ENCODE measurements at regions not wholly inside any gene's neighbourhood (a gene's known extent, or its start where the extent isn't known, plus 50 kb on each side); places are given as distances from the start of the nearest gene placed in this dataset.

GRCh38 chr19:30790056-30790680 is 418.0 kb downstream of the ZNF536 start:
- no peak for ATAC-seq
- no peak for FAIRE-seq
- Histone ChIP-seq H3K27ac (no peak overlapping the region), H3K4me1 (no peaks in the 10 kb centered on the region), H3K9me3 (no peaks in the 10 kb centered on the region), H3K4me2 (no peak overlapping the region), H3K4me3 (no peak overlapping the region)
- ChIA-PET POLR2A (no interaction called here), CTCF (interaction anchor here (1.8 to 2.4 kb wide), 5 partner anchors 9 to 1435 kb away, joined by 4 to 7 read pairs (median 6); no protein-coding TSS in a partner anchor)
- DNase-seq (ENCODE audit: low read depth in 1 of 2, low spot score in 1 of 2), result no peak
- WGBS (ENCODE audit: missing lambda C conversion rate), result 16% methylated on average over 3 of the region's 3 CpGs
- TF ChIP-seq HEYL (CRISPR knock-in tag; IDR thresholded peaks at IDR 0.05) (no peak), ZNF302 (CRISPR knock-in tag; IDR thresholded peaks at IDR 0.05) (no peak), RNF2 (IDR thresholded peaks at IDR 0.05; ENCODE audit: borderline replicate concordance, low read depth) (no peak), POLR2A (IDR thresholded peaks at IDR 0.05; ENCODE audit: low read length) (no peak), NR3C1 (IDR thresholded peaks at IDR 0.05) (no peak), NFE2L2 (conservative IDR thresholded peaks at IDR 0.05; ENCODE audit: low read length) (no peak), NPAS2 (CRISPR knock-in tag; IDR thresholded peaks at IDR 0.05; ENCODE audit: borderline replicate concordance) (no peak), RARB (CRISPR knock-in tag; IDR thresholded peaks at IDR 0.05) (no peak), HOXB13 (CRISPR knock-in tag; IDR thresholded peaks at IDR 0.05; ENCODE audit: low read depth) (no peak)
- TF ChIP-seq, protein P1, sequence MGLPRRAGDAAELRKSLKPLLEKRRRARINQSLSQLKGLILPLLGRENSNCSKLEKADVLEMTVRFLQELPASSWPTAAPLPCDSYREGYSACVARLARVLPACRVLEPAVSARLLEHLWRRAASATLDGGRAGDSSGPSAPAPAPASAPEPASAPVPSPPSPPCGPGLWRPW (IDR thresholded peaks at IDR 0.05), result no peak
- TF ChIP-seq, protein P2, sequence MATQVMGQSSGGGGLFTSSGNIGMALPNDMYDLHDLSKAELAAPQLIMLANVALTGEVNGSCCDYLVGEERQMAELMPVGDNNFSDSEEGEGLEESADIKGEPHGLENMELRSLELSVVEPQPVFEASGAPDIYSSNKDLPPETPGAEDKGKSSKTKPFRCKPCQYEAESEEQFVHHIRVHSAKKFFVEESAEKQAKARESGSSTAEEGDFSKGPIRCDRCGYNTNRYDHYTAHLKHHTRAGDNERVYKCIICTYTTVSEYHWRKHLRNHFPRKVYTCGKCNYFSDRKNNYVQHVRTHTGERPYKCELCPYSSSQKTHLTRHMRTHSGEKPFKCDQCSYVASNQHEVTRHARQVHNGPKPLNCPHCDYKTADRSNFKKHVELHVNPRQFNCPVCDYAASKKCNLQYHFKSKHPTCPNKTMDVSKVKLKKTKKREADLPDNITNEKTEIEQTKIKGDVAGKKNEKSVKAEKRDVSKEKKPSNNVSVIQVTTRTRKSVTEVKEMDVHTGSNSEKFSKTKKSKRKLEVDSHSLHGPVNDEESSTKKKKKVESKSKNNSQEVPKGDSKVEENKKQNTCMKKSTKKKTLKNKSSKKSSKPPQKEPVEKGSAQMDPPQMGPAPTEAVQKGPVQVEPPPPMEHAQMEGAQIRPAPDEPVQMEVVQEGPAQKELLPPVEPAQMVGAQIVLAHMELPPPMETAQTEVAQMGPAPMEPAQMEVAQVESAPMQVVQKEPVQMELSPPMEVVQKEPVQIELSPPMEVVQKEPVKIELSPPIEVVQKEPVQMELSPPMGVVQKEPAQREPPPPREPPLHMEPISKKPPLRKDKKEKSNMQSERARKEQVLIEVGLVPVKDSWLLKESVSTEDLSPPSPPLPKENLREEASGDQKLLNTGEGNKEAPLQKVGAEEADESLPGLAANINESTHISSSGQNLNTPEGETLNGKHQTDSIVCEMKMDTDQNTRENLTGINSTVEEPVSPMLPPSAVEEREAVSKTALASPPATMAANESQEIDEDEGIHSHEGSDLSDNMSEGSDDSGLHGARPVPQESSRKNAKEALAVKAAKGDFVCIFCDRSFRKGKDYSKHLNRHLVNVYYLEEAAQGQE (IDR thresholded peaks at IDR 0.05), result no peak
- TF ChIP-seq, protein P3, sequence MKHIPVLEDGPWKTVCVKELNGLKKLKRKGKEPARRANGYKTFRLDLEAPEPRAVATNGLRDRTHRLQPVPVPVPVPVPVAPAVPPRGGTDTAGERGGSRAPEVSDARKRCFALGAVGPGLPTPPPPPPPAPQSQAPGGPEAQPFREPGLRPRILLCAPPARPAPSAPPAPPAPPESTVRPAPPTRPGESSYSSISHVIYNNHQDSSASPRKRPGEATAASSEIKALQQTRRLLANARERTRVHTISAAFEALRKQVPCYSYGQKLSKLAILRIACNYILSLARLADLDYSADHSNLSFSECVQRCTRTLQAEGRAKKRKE (CRISPR knock-in tag; IDR thresholded peaks at IDR 0.05; ENCODE audit: low read depth), result no peak

- 10% methylated on average over 5 of the region's 5 CpGs for WGBS (ENCODE audit: missing lambda C conversion rate)
- no peak for FAIRE-seq
- H3K4me3 ChIP-seq, result no peak overlapping the region
- no peaks in the 10 kb centered on the region for H3K4me1 ChIP-seq
- no peak overlapping the region for H3K27ac ChIP-seq
- no peak for ATAC-seq
- CTCF ChIA-PET, result interaction anchor here (0.6 to 3.7 kb wide), 8 partner anchors 12 to 1437 kb away, joined by 3 to 20 read pairs (median 4); no protein-coding TSS in a partner anchor
- no peak overlapping the region for H3K4me2 ChIP-seq
- no peak for DNase-seq (ENCODE audit: low read depth in 1 of 2, low spot score in 1 of 2)
- POLR2A ChIA-PET, result no interaction called here
- 0 out of 3 replicates have a peak, but pooled peaks cover 4% of the 10 kb centered on the region for H3K9me3 ChIP-seq
- TF ChIP-seq, protein P4, sequence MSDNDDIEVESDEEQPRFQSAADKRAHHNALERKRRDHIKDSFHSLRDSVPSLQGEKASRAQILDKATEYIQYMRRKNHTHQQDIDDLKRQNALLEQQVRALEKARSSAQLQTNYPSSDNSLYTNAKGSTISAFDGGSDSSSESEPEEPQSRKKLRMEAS (IDR thresholded peaks at IDR 0.05), result no peak
- no peak for TF ChIP-seq BHLHE40 (IDR thresholded peaks at IDR 0.05; ENCODE audit: low read depth, low read length)
- TF ChIP-seq MAFK (IDR thresholded peaks at IDR 0.05; ENCODE audit: partially characterized antibody), result peak; percentile 77
Observed at GRCh38 chr19:30788105-30788765, 416.1 kb downstream of the ZNF536 start.

GRCh38 chr19:30785458-30786137 is 413.4 kb downstream of the ZNF536 start:
- WGBS (ENCODE audit: missing lambda C conversion rate), result 1% methylated on average over 5 of the region's 5 CpGs
- POLR2A ChIA-PET, result no interaction called here
- TF ChIP-seq HOXA7 (CRISPR knock-in tag; IDR thresholded peaks at IDR 0.05) (no peak), CHD4 (IDR thresholded peaks at IDR 0.05; ENCODE audit: borderline replicate concordance) (no peak), MAFK (IDR thresholded peaks at IDR 0.05; ENCODE audit: partially characterized antibody) (no peak), KDM5A (IDR thresholded peaks at IDR 0.05) (no peak), CBX2 (IDR thresholded peaks at IDR 0.05; ENCODE audit: borderline replicate concordance, low read depth) (no peak), HDAC2 (IDR thresholded peaks at IDR 0.05) (no peak), RAD21 (conservative IDR thresholded peaks at IDR 0.05 in 1 of 2, IDR thresholded peaks at IDR 0.05 in 1 of 2) (no peak), RFX5 (IDR thresholded peaks at IDR 0.05) (no peak), GATA3 (IDR thresholded peaks at IDR 0.05; ENCODE audit: borderline replicate concordance) (no peak), HOXB13 (CRISPR knock-in tag; IDR thresholded peaks at IDR 0.05; ENCODE audit: low read depth) (no peak), MAZ (IDR thresholded peaks at IDR 0.05; ENCODE audit: borderline replicate concordance, low read depth, low read length) (no peak), NPAS2 (CRISPR knock-in tag; IDR thresholded peaks at IDR 0.05; ENCODE audit: borderline replicate concordance) (no peak), NFE2L2 (conservative IDR thresholded peaks at IDR 0.05; ENCODE audit: low read length) (no peak), ZFP36 (IDR thresholded peaks at IDR 0.05; ENCODE audit: borderline replicate concordance, partially characterized antibody) (no peak)
- TF ChIP-seq, protein P5, sequence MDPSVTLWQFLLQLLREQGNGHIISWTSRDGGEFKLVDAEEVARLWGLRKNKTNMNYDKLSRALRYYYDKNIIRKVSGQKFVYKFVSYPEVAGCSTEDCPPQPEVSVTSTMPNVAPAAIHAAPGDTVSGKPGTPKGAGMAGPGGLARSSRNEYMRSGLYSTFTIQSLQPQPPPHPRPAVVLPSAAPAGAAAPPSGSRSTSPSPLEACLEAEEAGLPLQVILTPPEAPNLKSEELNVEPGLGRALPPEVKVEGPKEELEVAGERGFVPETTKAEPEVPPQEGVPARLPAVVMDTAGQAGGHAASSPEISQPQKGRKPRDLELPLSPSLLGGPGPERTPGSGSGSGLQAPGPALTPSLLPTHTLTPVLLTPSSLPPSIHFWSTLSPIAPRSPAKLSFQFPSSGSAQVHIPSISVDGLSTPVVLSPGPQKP (IDR thresholded peaks at IDR 0.05; ENCODE audit: low read depth, low read length), result no peak

More at GRCh38 chr19:30785458-30786137, 413.4 kb downstream of the ZNF536 start:
- H3K4me2 ChIP-seq, result no peak overlapping the region
- no peaks in the 10 kb centered on the region for H3K4me1 ChIP-seq
- H3K9me3 ChIP-seq, result 0 out of 3 replicates have a peak, but pooled peaks cover 4% of the 10 kb centered on the region
- H3K27ac ChIP-seq, result no peak overlapping the region
- DNase-seq (ENCODE audit: low read depth in 1 of 2, low spot score in 1 of 2) (no peak), ATAC-seq (no peak), FAIRE-seq (no peak)
- CTCF ChIA-PET, result interaction anchor here (0.6 to 3.7 kb wide), 9 partner anchors 7 to 1439 kb away, joined by 3 to 20 read pairs (median 4); no protein-coding TSS in a partner anchor
- H3K4me3 ChIP-seq, result no peak overlapping the region
